NCI-H1694 treated with DMSO at 0.1 percent for 48 hours (cell line): ENCODE measurements at regions not wholly inside any gene's neighbourhood (a gene's known extent, or its start where the extent isn't known, plus 50 kb on each side); places are given as distances from the start of the nearest gene placed in this dataset.
A peak's percentile ranks its signal among the peaks of the same experiment; 100 is the strongest.

Source experiments
- DNase-seq: peaks from one replicate; lab custom pipeline; 2025; lab: John Stamatoyannopoulos, UW

GRCh38 chr14:46290706-46291105 lies 360.9 kb downstream of the RPL10L start:
- no peak for DNase-seq

- DNase-seq = no peak
Measured at GRCh38 chr14:46279776-46280175, 371.8 kb downstream of the RPL10L start.

- no peak for DNase-seq
Measured at GRCh38 chr14:46279327-46279726, 372.3 kb downstream of the RPL10L start.

GRCh38 chr14:46259536-46259935 lies 392.0 kb downstream of the RPL10L start:
- DNase-seq = no peak

- DNase-seq = no peak
Measured at GRCh38 chr14:46256381-46256780, 395.2 kb downstream of the RPL10L start.

- DNase-seq = peak; percentile 25
Measured at GRCh38 chr14:46250113-46250703, 401.4 kb downstream of the RPL10L start.

- no peak for DNase-seq
Measured at GRCh38 chr14:46248001-46248630, 403.5 kb downstream of the RPL10L start.

GRCh38 chr14:46245276-46245675 lies 406.3 kb downstream of the RPL10L start:
- no peak for DNase-seq

GRCh38 chr14:46233786-46234185 lies 417.8 kb downstream of the RPL10L start:
- no peak for DNase-seq

GRCh38 chr14:46230540-46230939 lies 421.0 kb downstream of the RPL10L start:
- DNase-seq = no peak

GRCh38 chr14:46215801-46216200 lies 435.8 kb downstream of the RPL10L start:
- DNase-seq = no peak

GRCh38 chr14:46198676-46199075 lies 452.9 kb downstream of the RPL10L start:
- DNase-seq = no peak

- DNase-seq = no peak
Measured at GRCh38 chr14:46197856-46198255, 453.7 kb downstream of the RPL10L start.
